GM12878 (cell line): ENCODE measurements at regions not wholly inside any gene's neighbourhood (a gene's known extent, or its start where the extent isn't known, plus 50 kb on each side); places are given as distances from the start of the nearest gene placed in this dataset.

Source experiments
- ATAC-seq: fragments of 200-7000 bp; cut with Tn5 transposase; 3 replicates; pipeline ENCODE4 v1.9.1; 2020; ENCODE audit warnings: mild to moderate bottlenecking, moderate library complexity
- BruUV-seq: library from RNA; stranded (reverse); fragments of 400-500 nt; replicated peaks from 2 replicates; lab custom pipeline; 2021; lab: Mats Ljungman, UMichigan
- CTCF ChIA-PET: fragments of 300-600 bp; sonication (Branson Sonifier 250); formaldehyde crosslinking; extraction: SDS; loops from one replicate; lab custom pipeline; 2021; ENCODE audit warnings: inconsistent platforms; lab: Yijun Ruan, JAX
- POLR2A ChIA-PET: fragments of 350-600 bp; formaldehyde crosslinking; extraction: SDS; loops from one replicate; lab custom pipeline; 2021; ENCODE audit warnings: inconsistent platforms; lab: Charles Lee
- RAD21 ChIA-PET: fragments of 300-600 bp; sonication (Branson Sonifier 250); formaldehyde crosslinking; loops from one replicate; lab custom pipeline; 2023; ENCODE audit warnings: antibody characterized with exemption; ENCODE audit not compliant: unreplicated experiment; lab: Charles Lee
- SMC1A ChIA-PET: fragments of 300-600 bp; sonication (Branson Sonifier 250); formaldehyde crosslinking; loops from one replicate; lab custom pipeline; 2023; ENCODE audit not compliant: unreplicated experiment, uncharacterized antibody; lab: Charles Lee
- DNase-seq: peaks from one replicate; pipeline ENCODE4 v3.0.0-alpha.2; 2011; ENCODE audit warnings: low read depth, low spot score
- FAIRE-seq: peaks from 3 replicates; lab custom pipeline; 2011; peaks lifted over from hg19 to GRCh38; lab: Jason Lieb, UNC
- H2AFZ ChIP-seq: 2 replicates; pipeline ENCODE4 v1.6.0; 2011; ENCODE audit warnings: low read depth, low read length, control low read depth; ENCODE audit not compliant: control insufficient read depth
- H3K27ac ChIP-seq: 2 replicates; pipeline ENCODE4 v1.5.1; 2011; ENCODE audit warnings: control low read depth; ENCODE audit not compliant: control insufficient read depth, insufficient read depth
- H3K27me3 ChIP-seq, 2 experiments: replicated peaks in 1 of 2; 2 replicates each; pipeline versions ENCODE4 v1.6.0 to v1.6.1; 2011; ENCODE audit warnings: low read length in 1 of 2; ENCODE audit not compliant: control insufficient read depth in 2 of 2, insufficient read depth in 2 of 2
- H3K36me3 ChIP-seq, 2 experiments: 2 replicates each; pipeline ENCODE4 v1.5.1; 2011; ENCODE audit warnings: low read length in 1 of 2; ENCODE audit not compliant: control insufficient read depth in 2 of 2, insufficient read depth in 2 of 2
- H3K4me1 ChIP-seq: 2 replicates; pipeline ENCODE4 v1.6.1; 2011; ENCODE audit warnings: mild to moderate bottlenecking, low read length, moderate library complexity, mixed read lengths; ENCODE audit not compliant: control insufficient read depth, insufficient read depth
- H3K4me2 ChIP-seq: 2 replicates; pipeline ENCODE4 v1.6.0; 2011; ENCODE audit warnings: control low read depth; ENCODE audit not compliant: control insufficient read depth, insufficient read depth
- H3K4me3 ChIP-seq: fragments of 200-600 bp; sonication (generic); 2 replicates; pipeline ENCODE4 v1.5.1; 2016
- H3K79me2 ChIP-seq: 2 replicates; pipeline ENCODE4 v1.6.0; 2011; ENCODE audit warnings: low read length; ENCODE audit not compliant: control insufficient read depth, insufficient read depth
- H3K9ac ChIP-seq: 2 replicates; pipeline ENCODE4 v1.8.0; 2011; ENCODE audit warnings: low read length, control low read depth, mixed read lengths; ENCODE audit not compliant: control insufficient read depth, insufficient read depth
- H3K9me3 ChIP-seq: replicated peaks from 3 replicates; pipeline ENCODE4 v1.5.1; 2011; ENCODE audit warnings: mild to moderate bottlenecking, low read length; ENCODE audit not compliant: control insufficient read depth, insufficient read depth
- H4K20me1 ChIP-seq: 2 replicates; pipeline ENCODE4 v1.6.0; 2011; ENCODE audit not compliant: control insufficient read depth, insufficient read depth
- IRF3 ChIP-seq: fragments of 450-650 bp; IDR thresholded peaks from 2 replicates; pipeline ENCODE4 v1.6.1; 2014; ENCODE audit warnings: mild to moderate bottlenecking
- MAX ChIP-seq: IDR thresholded peaks from 2 replicates; pipeline ENCODE4 v1.6.1; 2012; ENCODE audit warnings: low read depth, low read length, improper control_type of control experiment
- POLR2A ChIP-seq: IDR thresholded peaks from 2 replicates; pipeline ENCODE4 v1.6.1; 2011; ENCODE audit warnings: low read depth, mild to moderate bottlenecking, low read length
- POLR2AphosphoS2 ChIP-seq: IDR thresholded peaks from 2 replicates; pipeline ENCODE4 v1.6.1; 2011; ENCODE audit warnings: low read depth, mild to moderate bottlenecking, low read length, improper control_type of control experiment, moderate library complexity
- RAD21 ChIP-seq: IDR thresholded peaks from 2 replicates; pipeline ENCODE4 v1.6.1; 2011; ENCODE audit warnings: mild to moderate bottlenecking, low read depth, low read length, moderate library complexity; ENCODE audit not compliant: insufficient read depth
- SKIL ChIP-seq: fragments of 450-650 bp; IDR thresholded peaks from 2 replicates; pipeline ENCODE4 v1.6.1; 2017; ENCODE audit warnings: mild to moderate bottlenecking, low read depth, inconsistent platforms; ENCODE audit not compliant: poor library complexity, severe bottlenecking
- SREBF2 ChIP-seq: IDR thresholded peaks from 2 replicates; pipeline ENCODE4 v1.6.1; 2012; ENCODE audit warnings: mild to moderate bottlenecking, low read length
- USF2 ChIP-seq: IDR thresholded peaks from 2 replicates; pipeline ENCODE4 v1.6.1; 2011; ENCODE audit warnings: low read depth, low read length, improper control_type of control experiment, borderline replicate concordance
- ZNF592 ChIP-seq: fragments of 450-650 bp; IDR thresholded peaks from 2 replicates; pipeline ENCODE4 v1.6.1; 2017; ENCODE audit warnings: mild to moderate bottlenecking, moderate library complexity
- ZZZ3 ChIP-seq: IDR thresholded peaks from 2 replicates; pipeline ENCODE4 v1.6.1; 2011; ENCODE audit warnings: low read depth; ENCODE audit not compliant: control insufficient read depth, insufficient read length
- WGBS: methylation state at CpG from one replicate; pipeline ENCODE4 v1.1.6; 2016; ENCODE audit warnings: low lambda C conversion rate; ENCODE audit not compliant: insufficient replicate concordance, insufficient coverage; ENCODE audit errors: missing lambda C conversion rate; 5-methylcytosine and 5-hydroxymethylcytosine counted together
- in situ Hi-C: fragments of 300-500 bp; cut with MboI; formaldehyde crosslinking; loops from 9 replicates; pipeline ENCODE4 v1.14.3; 2018; ENCODE audit warnings: mixed read lengths
- intact Hi-C: fragments of 100-400 bp; cut with micrococcal nuclease; formaldehyde crosslinking; loops from one replicate; pipeline ENCODE4 v1.14.2; 2022; ENCODE audit not compliant: unreplicated experiment

- no peak for TF ChIP-seq ZZZ3
- no peak for TF ChIP-seq SREBF2
- no peak for TF ChIP-seq IRF3
- no peak for TF ChIP-seq MAX
Observed at GRCh38 chr4:189113389-189113888, 827.2 kb upstream of the FRG1 start (continued).

- intact Hi-C loops = no loop called here
- ChIA-PET SMC1A (no interaction called here), RAD21 (no interaction called here), POLR2A (no interaction called here), CTCF (no interaction called here)
- Histone ChIP-seq H3K79me2 (no peaks in the 10 kb centered on the region), H3K36me3 (no peaks in the 10 kb centered on the region), H3K27me3 (no peaks in the 10 kb centered on the region), H3K9me3 (no peaks in the 10 kb centered on the region; the same call in 2 of the 3 replicates), H3K4me1 (no peaks in the 10 kb centered on the region), H4K20me1 (no peaks in the 10 kb centered on the region), H2AFZ (no peak overlapping the region), H3K9ac (no peak overlapping the region), H3K4me3 (no peak overlapping the region), H3K27ac (no peak overlapping the region), H3K4me2 (no peak overlapping the region)
- no TSS peak for BruUV-seq
- no peak for TF ChIP-seq POLR2A
- no peak for TF ChIP-seq SKIL
- TF ChIP-seq USF2 = no peak
- no peak for TF ChIP-seq RAD21
- TF ChIP-seq ZNF592 = no peak
- no peak for TF ChIP-seq POLR2AphosphoS2
- DNase-seq (no peak), ATAC-seq (no peak), FAIRE-seq (no peak)
- WGBS = 21% methylated on average over 1 of the region's 1 CpG
- in situ Hi-C loops = no loop called here
Observed at GRCh38 chr4:189117426-189117825, 823.2 kb upstream of the FRG1 start.
